Right lobe of liver (tissue), 4 donors: ENCODE measurements at regions not wholly inside any gene's neighbourhood (a gene's known extent, or its start where the extent isn't known, plus 50 kb on each side); places are given as distances from the start of the nearest gene placed in this dataset.

Experiments
- CTCF ChIP-seq, 4 donors: fragments of 200-600 bp in 3 of 4; fragments of 450-650 bp in 1 of 4; IDR thresholded peaks; one replicate each; pipeline versions ENCODE4 v1.5.1 to v1.8.0; 2016 to 2022; ENCODE audit warnings: antibody characterized with exemption in 4 of 4, mild to moderate bottlenecking in 2 of 4
- POLR2A ChIP-seq: fragments of 450-650 bp; IDR thresholded peaks from one replicate; pipeline ENCODE4 v1.6.1; 2017; ENCODE audit warnings: antibody characterized with exemption, mild to moderate bottlenecking
- donor health status: DM: no; HTN: no; CAD: no.
- donor health status: DM: no; HTN: no; CAD: no.
- donor health status: DM: no; HTN: yes; CAD: no.

- TF ChIP-seq CTCF (IDR thresholded peaks at IDR 0.05) (no peak), POLR2A (no peak)
These were observed 501.9 kb upstream of the KLHL29 start for GRCh38 chr2:22883054-22883453.
